ENCODE measurements at regions not wholly inside any gene's neighbourhood (a gene's known extent, or its start where the extent isn't known, plus 50 kb on each side); places are given as distances from the start of the nearest gene placed in this dataset.

DNA sequence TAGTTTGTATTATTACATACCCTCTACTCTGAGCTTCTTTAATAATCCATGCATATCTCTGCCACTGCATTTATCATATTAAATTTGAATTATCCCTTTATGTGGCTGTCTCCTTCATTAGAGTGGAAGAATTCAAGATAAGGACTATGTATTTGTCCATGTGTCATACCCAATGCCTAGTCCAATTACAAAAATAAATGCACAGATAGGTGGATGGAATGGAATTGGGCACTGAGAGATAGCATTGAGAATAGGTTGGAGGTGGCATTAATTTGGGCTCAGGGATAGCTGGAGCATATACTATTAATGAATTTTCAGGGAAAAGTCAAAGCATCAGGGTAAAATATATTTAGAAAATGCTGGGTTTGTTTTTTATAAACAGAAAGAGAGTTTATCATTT is 893.2 kb downstream of the EPHA4 start:
- no peak for DNase-seq

DNA sequence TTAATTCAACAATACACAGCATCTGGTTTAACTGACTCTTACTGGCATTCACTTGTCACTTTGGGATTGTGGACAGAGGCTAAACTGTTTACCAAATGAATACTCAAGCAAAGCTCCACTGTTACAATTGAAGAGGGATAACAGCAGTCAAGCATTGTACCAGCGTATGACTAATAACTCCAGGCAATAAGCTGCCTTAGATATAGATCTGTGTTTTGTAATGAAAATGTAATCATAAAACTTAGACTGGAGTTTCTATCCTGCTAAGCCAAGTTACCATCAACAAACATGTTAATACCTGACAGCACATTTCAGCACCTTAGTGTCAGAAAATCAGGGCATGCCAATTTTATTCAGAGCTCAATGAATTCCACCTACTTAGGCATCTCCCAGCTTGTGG is 889.5 kb downstream of the EPHA4 start:
- no peak for DNase-seq

DNA sequence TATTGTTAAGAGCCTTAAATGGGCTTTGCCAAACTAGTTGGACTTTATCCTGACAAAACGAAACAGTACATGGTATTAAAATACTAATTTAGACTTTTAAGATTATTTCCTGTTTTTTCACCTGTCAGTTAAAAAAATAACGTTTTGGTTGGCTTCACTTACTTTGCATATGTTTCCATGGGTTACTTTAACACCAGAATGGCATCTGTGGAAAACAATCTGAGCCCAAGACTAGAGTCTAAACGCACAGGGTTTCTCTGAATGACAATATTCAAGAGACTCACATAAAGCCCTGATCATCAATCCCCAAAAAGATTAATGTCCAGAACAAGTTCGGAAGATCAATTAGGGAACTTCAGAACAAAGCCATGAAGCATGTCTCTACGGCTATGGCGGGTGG is 888.0 kb downstream of the EPHA4 start:
- no peak for DNase-seq

- peak in 41 of 51 donors; percentile 0 to 68 (median 16) for DNase-seq
Measured at GRCh38 chr2:220687231-220687843, 884.8 kb downstream of the EPHA4 start.

DNA sequence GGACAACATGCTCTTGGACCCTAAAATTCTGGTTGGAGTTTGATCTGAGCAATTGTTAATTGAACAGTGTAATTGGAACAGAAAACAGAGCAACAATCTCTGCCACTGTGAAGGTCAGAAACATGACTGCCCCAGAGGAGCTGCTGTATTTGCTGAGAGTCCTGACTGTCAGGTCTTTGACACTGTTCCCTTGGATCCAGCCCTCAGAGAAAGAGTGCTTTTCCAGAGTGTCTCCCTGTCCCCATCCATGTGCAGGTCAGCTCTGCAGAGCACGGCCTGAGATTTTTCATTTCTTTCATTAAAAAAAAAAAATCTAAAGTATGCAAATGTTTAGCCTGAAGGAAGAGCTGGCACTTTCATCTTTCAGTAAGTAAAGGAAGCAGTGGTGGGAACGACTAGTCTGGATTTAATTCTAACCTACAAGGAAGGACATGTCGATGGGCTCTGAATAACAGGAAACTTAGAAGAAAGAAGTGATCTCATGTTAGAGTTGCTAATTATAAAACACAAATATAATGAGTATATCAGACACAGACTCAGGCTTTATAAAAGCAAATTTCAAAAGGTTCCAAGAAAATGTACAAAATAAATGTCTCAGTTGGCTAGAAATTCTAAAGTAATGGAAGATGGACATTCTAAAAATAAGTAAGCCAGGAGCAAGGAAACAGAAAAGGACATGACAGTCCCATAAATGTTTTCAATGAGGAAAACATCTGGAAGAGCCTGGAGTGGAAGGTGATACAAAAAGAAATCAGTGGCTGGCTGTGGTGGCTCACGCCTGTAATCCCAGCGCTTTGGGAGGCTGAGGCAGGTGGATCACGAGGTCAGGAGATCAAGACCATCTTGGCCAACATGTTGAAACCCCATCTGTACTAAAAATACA is 876.5 kb downstream of the EPHA4 start:
- no peak for DNase-seq

- DNase-seq, result no peak
Measured at GRCh38 chr2:220696280-220696669, 875.8 kb downstream of the EPHA4 start.

GRCh38 chr2:220697011-220697410 is 875.1 kb downstream of the EPHA4 start:
- no peak for DNase-seq

DNA sequence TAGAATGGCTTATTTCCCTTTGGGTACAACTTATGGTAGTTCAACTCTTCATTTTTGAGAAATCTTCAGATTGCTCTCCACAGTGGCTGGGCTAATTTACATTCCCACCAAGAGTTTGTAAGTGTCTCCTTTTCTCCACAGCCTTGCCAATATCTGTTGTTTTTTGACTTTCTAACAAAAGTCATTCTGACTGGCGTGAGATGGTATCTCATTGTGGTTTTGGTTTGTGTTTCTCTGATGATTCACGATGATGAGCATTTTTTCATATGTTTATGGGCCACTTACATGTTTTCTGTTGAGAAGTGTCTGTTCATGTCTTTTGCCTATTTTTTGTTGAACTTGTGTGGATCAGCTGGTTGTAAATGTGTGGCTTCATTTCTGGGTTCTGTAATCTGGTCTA is 871.0 kb downstream of the EPHA4 start:
- no peak for DNase-seq

DNA sequence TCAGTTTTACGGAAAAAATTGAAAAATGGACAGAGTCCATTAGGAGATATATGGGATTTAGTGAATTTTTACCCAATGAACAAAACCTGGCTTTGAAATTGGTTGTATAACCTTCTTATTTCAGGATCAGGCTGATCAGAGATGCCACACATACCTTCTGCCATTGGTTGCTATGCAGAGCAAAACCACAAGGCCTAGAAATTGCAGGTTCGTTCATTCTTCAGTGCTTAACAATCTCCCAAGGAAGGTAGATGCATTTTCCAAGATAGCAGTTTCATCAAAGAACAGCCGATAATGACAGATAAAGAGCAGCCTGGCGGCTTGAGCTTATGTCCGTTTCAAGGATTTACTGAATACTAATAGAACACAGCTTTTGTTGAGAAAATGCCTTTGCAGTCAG is 868.8 kb downstream of the EPHA4 start:
- no peak for DNase-seq

- no peak for DNase-seq
Measured at GRCh38 chr2:220704081-220704480, 868.0 kb downstream of the EPHA4 start.

GRCh38 chr2:220704810-220705209 is 867.3 kb downstream of the EPHA4 start:
- no peak for DNase-seq

DNA sequence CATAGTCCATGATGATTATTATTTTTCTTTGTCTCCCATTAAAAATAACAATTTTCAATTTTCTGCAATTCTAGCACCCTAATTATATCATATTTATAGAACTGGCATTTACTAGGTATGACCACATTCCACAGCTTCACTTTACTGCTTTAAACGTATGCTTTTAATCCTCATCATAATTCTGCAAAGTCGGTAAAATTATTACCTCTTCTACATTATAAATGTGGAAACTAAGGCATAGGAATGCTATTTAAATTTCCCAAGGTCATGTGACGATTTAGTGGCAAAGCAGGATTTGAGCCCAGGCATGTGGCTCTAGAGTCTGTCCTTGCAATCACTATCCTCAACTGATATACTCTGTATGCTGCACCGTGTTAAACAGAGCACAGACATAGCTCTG is 866.4 kb downstream of the EPHA4 start:
- DNase-seq, result no peak

DNA sequence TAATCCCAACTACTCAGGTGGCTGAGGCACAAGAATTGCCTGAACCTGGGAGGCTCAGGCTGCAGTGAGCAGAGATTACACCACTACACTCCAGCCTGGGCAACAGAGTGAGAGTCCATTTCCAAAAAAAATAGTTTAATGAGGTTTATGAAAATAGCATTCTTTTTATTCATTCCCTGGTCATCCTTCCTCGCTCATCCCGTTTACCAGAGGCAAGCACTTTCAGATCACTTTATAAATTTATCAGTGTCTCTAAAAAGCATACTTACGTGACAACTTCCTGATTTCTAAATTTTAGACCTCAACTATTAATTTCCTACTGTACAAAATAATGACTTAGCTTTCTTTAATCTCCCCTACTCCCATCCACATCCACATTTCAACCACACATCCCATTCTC is 864.8 kb downstream of the EPHA4 start:
- no peak for DNase-seq

DNA sequence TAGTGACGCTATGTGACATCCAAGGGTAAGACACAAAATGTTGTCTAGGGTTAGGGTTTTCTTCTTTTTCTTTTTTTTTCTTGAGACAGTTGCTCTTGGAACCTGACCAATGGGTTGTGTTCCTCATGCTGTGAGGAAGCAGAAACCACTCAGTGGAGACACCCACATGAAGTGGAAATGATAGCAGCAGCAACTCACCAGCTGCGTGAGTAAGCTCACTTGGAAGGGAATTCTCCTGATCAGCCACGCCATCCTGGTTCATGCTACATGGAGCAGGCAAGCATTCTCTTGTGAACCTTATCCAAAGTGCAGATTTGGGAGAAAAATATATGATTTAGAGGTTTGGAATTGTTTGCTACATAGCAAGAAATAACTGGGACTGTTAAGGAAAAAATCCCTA is 863.7 kb downstream of the EPHA4 start:
- DNase-seq, result no peak

- no peak for DNase-seq
Measured at GRCh38 chr2:220717283-220717682, 854.8 kb downstream of the EPHA4 start.

GRCh38 chr2:220736778-220737177 is 835.3 kb downstream of the EPHA4 start:
- DNase-seq, result no peak

GRCh38 chr2:220743203-220743602 is 828.9 kb downstream of the EPHA4 start:
- DNase-seq, result no peak

GRCh38 chr2:220744861-220745260 is 827.2 kb downstream of the EPHA4 start:
- no peak for DNase-seq

GRCh38 chr2:220745682-220746081 is 826.4 kb downstream of the EPHA4 start:
- no peak for DNase-seq

- DNase-seq, result no peak
Measured at GRCh38 chr2:220747736-220748135, 824.4 kb downstream of the EPHA4 start.

GRCh38 chr2:220748875-220749479 is 823.1 kb downstream of the EPHA4 start:
- no peak for DNase-seq

DNA sequence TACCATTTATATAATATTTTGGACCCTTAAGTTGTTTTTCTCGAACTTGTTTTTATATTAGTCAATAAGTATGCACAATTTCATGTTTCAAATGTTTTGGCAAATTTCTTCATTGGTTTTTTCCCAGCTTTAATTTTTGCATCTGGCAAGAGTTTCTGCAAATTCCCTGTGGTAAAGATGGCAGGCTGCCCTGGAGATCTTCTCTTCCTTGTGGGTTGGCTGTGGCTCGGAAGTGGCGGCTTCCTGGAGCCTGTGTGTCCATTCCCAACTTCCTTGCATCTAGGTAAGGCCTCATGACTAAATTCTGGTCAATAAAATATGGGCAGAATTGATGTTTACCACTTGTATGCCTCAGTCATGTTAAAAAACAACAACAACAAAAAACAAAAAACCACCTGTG is 818.6 kb downstream of the EPHA4 start:
- DNase-seq, result no peak

- DNase-seq, result no peak
Measured at GRCh38 chr2:220756653-220757052, 815.5 kb downstream of the EPHA4 start.

All from hypothalamus (tissue), 51 donors.